ENCODE measurements at regions not wholly inside any gene's neighbourhood (a gene's known extent, or its start where the extent isn't known, plus 50 kb on each side); places are given as distances from the start of the nearest gene placed in this dataset.

- no peaks in the 10 kb centered on the region for H3K27me3 ChIP-seq
- H3K4me3 ChIP-seq: no peak overlapping the region
- 78 to 88% (median 82%) methylated on average over 8 of the region's 8 CpGs for WGBS, 4 donors
- intact Hi-C loops (cut with DNase I): loop anchor here in 1 of 10 donors (10.0 kb wide), 1 partner anchor 1224 kb away; no protein-coding TSS in a partner anchor
- no peaks in the 10 kb centered on the region for H3K36me3 ChIP-seq
- ATAC-seq (no peak), DNase-seq (no peak)
- H3K27ac ChIP-seq: no peak overlapping the region
- H3K4me1 ChIP-seq: no peaks in the 10 kb centered on the region
- TF ChIP-seq POLR2A (IDR thresholded peaks at IDR 0.05): no peak
- TF ChIP-seq CTCF (IDR thresholded peaks at IDR 0.05): no peak
- H3K9me3 ChIP-seq: no peaks in the 10 kb centered on the region
These were observed 189.4 kb downstream of the MED10 start for GRCh38 chr5:6188976-6189375.

- ATAC-seq: no peak
- no peak overlapping the region for H3K4me3 ChIP-seq
- whole genome bisulfite sequencing, 4 donors: 80 to 90% (median 87%) methylated on average over 6 of the region's 6 CpGs
- H3K36me3 ChIP-seq: no peaks in the 10 kb centered on the region
- no peak for DNase-seq
- no peak for TF ChIP-seq POLR2A (IDR thresholded peaks at IDR 0.05)
- no peak for TF ChIP-seq CTCF (IDR thresholded peaks at IDR 0.05)
- H3K27me3 ChIP-seq: no peaks in the 10 kb centered on the region
- no peaks in the 10 kb centered on the region for H3K9me3 ChIP-seq
- intact Hi-C loops (cut with DNase I): loop anchor here in 1 of 10 donors (10.0 kb wide), 1 partner anchor 1224 kb away; no protein-coding TSS in a partner anchor
- no peaks in the 10 kb centered on the region for H3K4me1 ChIP-seq
- no peak overlapping the region for H3K27ac ChIP-seq
These were observed 190.0 kb downstream of the MED10 start for GRCh38 chr5:6188344-6188743.

GRCh38 chr5:6187501-6187900, 190.8 kb downstream of the MED10 start:
- no peaks in the 10 kb centered on the region for H3K27me3 ChIP-seq
- no peaks in the 10 kb centered on the region for H3K4me1 ChIP-seq
- H3K9me3 ChIP-seq: no peaks in the 10 kb centered on the region
- no peak overlapping the region for H3K27ac ChIP-seq
- H3K4me3 ChIP-seq: no peak overlapping the region
- 58 to 68% (median 62%) methylated on average over 4 of the region's 4 CpGs for WGBS, 4 donors
- ATAC-seq (no peak), DNase-seq (no peak)
- intact Hi-C loops (cut with DNase I): loop anchor here in 1 of 10 donors (10.0 kb wide), 1 partner anchor 1223 kb away; no protein-coding TSS in a partner anchor
- no peaks in the 10 kb centered on the region for H3K36me3 ChIP-seq
- TF ChIP-seq POLR2A (IDR thresholded peaks at IDR 0.05) (no peak), CTCF (IDR thresholded peaks at IDR 0.05) (no peak)

DNA sequence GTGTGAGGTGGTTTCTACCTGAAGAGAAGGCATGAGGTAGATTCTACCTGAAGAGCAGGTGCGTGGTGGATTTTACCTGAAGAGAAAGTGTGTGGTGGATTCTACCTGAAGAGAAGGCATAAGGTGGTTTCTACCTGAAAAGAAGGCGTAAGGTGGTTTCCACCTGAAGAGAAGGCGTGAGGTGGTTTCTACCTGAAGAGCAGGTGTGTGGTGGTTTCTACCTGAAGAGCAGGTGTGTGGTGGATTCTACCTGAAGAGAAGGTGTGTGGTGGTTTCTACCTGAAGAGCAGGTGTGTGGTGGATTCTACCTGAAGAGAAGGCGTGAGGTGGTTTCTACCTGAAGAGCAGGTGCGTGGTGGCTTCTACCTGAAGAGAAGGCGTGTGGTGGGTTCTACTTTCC, 192.8 kb downstream of the MED10 start:
- Histone ChIP-seq H3K27me3 (no peaks in the 10 kb centered on the region), H3K4me1 (no peaks in the 10 kb centered on the region), H3K36me3 (no peaks in the 10 kb centered on the region), H3K4me3 (no peak overlapping the region), H3K9me3 (no peaks in the 10 kb centered on the region), H3K27ac (no peak overlapping the region)
- 90 to 91% (median 91%) methylated on average over 6 of the region's 6 CpGs for WGBS, 4 donors
- intact Hi-C loops (cut with DNase I): loop anchor here in 1 of 10 donors (10.0 kb wide), 1 partner anchor 1221 kb away; no protein-coding TSS in a partner anchor
- DNase-seq (no peak), ATAC-seq (no peak)
- no peak for TF ChIP-seq CTCF (IDR thresholded peaks at IDR 0.05)
- no peak for TF ChIP-seq POLR2A (IDR thresholded peaks at IDR 0.05)

Measured in heart left ventricle (tissue), 16 donors.